ENCODE measurements at regions not wholly inside any gene's neighbourhood (a gene's known extent, or its start where the extent isn't known, plus 50 kb on each side); places are given as distances from the start of the nearest gene placed in this dataset.
A peak's percentile ranks its signal among the peaks of the same experiment; 100 is the strongest.

GRCh38 chr21:27677546-27677945, 710.7 kb upstream of the ADAMTS5 start:
- no peaks in the 10 kb centered on the region for H3K27me3 ChIP-seq
- H3K27ac ChIP-seq, result no peak overlapping the region
- 64 to 88% methylated on average over 2 of the region's 2 CpGs for WGBS, 2 donors
- peaks cover 0 to 3% (median 0%) of the 10 kb centered on the region in 4 donors for H3K4me1 ChIP-seq
- DNase-seq (no peak), ATAC-seq (ENCODE audit: low FRiP score in 2 of 2) (no peak)
- H3K36me3 ChIP-seq, result no peaks in the 10 kb centered on the region
- no peak for TF ChIP-seq CTCF (IDR thresholded peaks at IDR 0.05)
- no peak for TF ChIP-seq POLR2AphosphoS5 (IDR thresholded peaks at IDR 0.05)
- no peak for TF ChIP-seq EP300 (IDR thresholded peaks at IDR 0.05)
- TF ChIP-seq POLR2A (IDR thresholded peaks at IDR 0.05), result no peak
- no peaks in the 10 kb centered on the region for H3K9me3 ChIP-seq
- H3K4me3 ChIP-seq, result no peak overlapping the region

- Histone ChIP-seq H3K27ac (no peak overlapping the region), H3K4me1 (no peaks in the 10 kb centered on the region), H3K36me3 (no peaks in the 10 kb centered on the region), H3K4me3 (no peak overlapping the region), H3K9me3 (no peaks in the 10 kb centered on the region), H3K27me3 (no peaks in the 10 kb centered on the region)
- TF ChIP-seq POLR2AphosphoS5 (IDR thresholded peaks at IDR 0.05) (no peak), POLR2A (IDR thresholded peaks at IDR 0.05) (no peak), EP300 (IDR thresholded peaks at IDR 0.05) (no peak), CTCF (IDR thresholded peaks at IDR 0.05) (no peak)
- DNase-seq (no peak), ATAC-seq (ENCODE audit: low FRiP score in 2 of 2) (no peak)
- WGBS, 2 donors, result 87 to 89% methylated on average over 4 of the region's 4 CpGs
Measured at GRCh38 chr21:27675306-27675705, 708.4 kb upstream of the ADAMTS5 start.

- H3K27me3 ChIP-seq, result no peaks in the 10 kb centered on the region
- 85 to 87% methylated on average over 4 of the region's 4 CpGs for WGBS, 2 donors
- no peak overlapping the region for H3K27ac ChIP-seq
- H3K4me1 ChIP-seq, result no peaks in the 10 kb centered on the region
- no peaks in the 10 kb centered on the region for H3K9me3 ChIP-seq
- H3K4me3 ChIP-seq, result no peak overlapping the region
- ATAC-seq (ENCODE audit: low FRiP score in 2 of 2) (peak in 1 of 2 donors; percentile 88), DNase-seq (no peak)
- no peaks in the 10 kb centered on the region for H3K36me3 ChIP-seq
- no peak for TF ChIP-seq EP300 (IDR thresholded peaks at IDR 0.05)
- TF ChIP-seq POLR2A (IDR thresholded peaks at IDR 0.05), result no peak
- TF ChIP-seq CTCF (IDR thresholded peaks at IDR 0.05), result no peak
- no peak for TF ChIP-seq POLR2AphosphoS5 (IDR thresholded peaks at IDR 0.05)
Measured at GRCh38 chr21:27674041-27674615, 707.2 kb upstream of the ADAMTS5 start.

GRCh38 chr21:27673581-27673980, 706.7 kb upstream of the ADAMTS5 start:
- ATAC-seq (ENCODE audit: low FRiP score in 2 of 2) (no peak), DNase-seq (no peak)
- Histone ChIP-seq H3K9me3 (no peaks in the 10 kb centered on the region), H3K4me3 (no peak overlapping the region), H3K27me3 (no peaks in the 10 kb centered on the region), H3K36me3 (no peaks in the 10 kb centered on the region), H3K4me1 (no peaks in the 10 kb centered on the region), H3K27ac (no peak overlapping the region)
- TF ChIP-seq POLR2AphosphoS5 (IDR thresholded peaks at IDR 0.05) (no peak), EP300 (IDR thresholded peaks at IDR 0.05) (no peak), POLR2A (IDR thresholded peaks at IDR 0.05) (no peak), CTCF (IDR thresholded peaks at IDR 0.05) (no peak)

- Histone ChIP-seq H3K27ac (no peak overlapping the region), H3K4me3 (no peak overlapping the region), H3K4me1 (no peaks in the 10 kb centered on the region), H3K36me3 (no peaks in the 10 kb centered on the region), H3K9me3 (no peaks in the 10 kb centered on the region), H3K27me3 (no peaks in the 10 kb centered on the region)
- WGBS, 2 donors, result 62 to 74% methylated on average over 1 of the region's 1 CpG
- no peak for DNase-seq
- no peak for TF ChIP-seq CTCF (IDR thresholded peaks at IDR 0.05)
- TF ChIP-seq EP300 (IDR thresholded peaks at IDR 0.05), result no peak
- TF ChIP-seq POLR2A (IDR thresholded peaks at IDR 0.05), result no peak
- TF ChIP-seq POLR2AphosphoS5 (IDR thresholded peaks at IDR 0.05), result no peak
- ATAC-seq (ENCODE audit: low FRiP score in 2 of 2), result no peak
Measured at GRCh38 chr21:27671207-27671606, 704.3 kb upstream of the ADAMTS5 start.
